ENCODE measurements at regions not wholly inside any gene's neighbourhood (a gene's known extent, or its start where the extent isn't known, plus 50 kb on each side); places are given as distances from the start of the nearest gene placed in this dataset.
A peak's percentile ranks its signal among the peaks of the same experiment; 100 is the strongest.

- POLR2A ChIA-PET (ENCODE audit: low non-redundant PET), result no interaction called here
- no peak for TF ChIP-seq CTCF (conservative IDR thresholded peaks at IDR 0.05; ENCODE audit: low read depth)
- H3K27ac ChIP-seq, result no peak overlapping the region
- no peak for DNase-seq (ENCODE audit: low spot score)
- CTCF ChIA-PET, result no interaction called here
Measured at GRCh38 chrX:134158821-134159512, 78.0 kb upstream of the CCDC160 start.

- DNase-seq (ENCODE audit: low spot score), result no peak
- ChIA-PET POLR2A (ENCODE audit: low non-redundant PET) (no interaction called here), CTCF (no interaction called here)
- TF ChIP-seq CTCF (conservative IDR thresholded peaks at IDR 0.05; ENCODE audit: low read depth), result no peak
- H3K27ac ChIP-seq, result no peak overlapping the region
Measured at GRCh38 chrX:134161162-134161561, 75.8 kb upstream of the CCDC160 start.

- ChIA-PET CTCF (no interaction called here), POLR2A (ENCODE audit: low non-redundant PET) (interaction anchor here (0.7 kb wide), 1 partner anchor 71 kb away, joined by 3 read pairs; no protein-coding TSS in a partner anchor)
Measured at GRCh38 chrX:134162032-134162431, 75.0 kb upstream of the CCDC160 start.

GRCh38 chrX:134163836-134164235, 73.1 kb upstream of the CCDC160 start:
- no peak for TF ChIP-seq CTCF (conservative IDR thresholded peaks at IDR 0.05; ENCODE audit: low read depth)
- CTCF ChIA-PET, result no interaction called here
- DNase-seq (ENCODE audit: low spot score), result no peak
- H3K27ac ChIP-seq, result no peak overlapping the region
- POLR2A ChIA-PET (ENCODE audit: low non-redundant PET), result no interaction called here

More at GRCh38 chrX:134162032-134162431, 75.0 kb upstream of the CCDC160 start:
- no peak overlapping the region for H3K27ac ChIP-seq
- DNase-seq (ENCODE audit: low spot score), result no peak
- TF ChIP-seq CTCF (conservative IDR thresholded peaks at IDR 0.05; ENCODE audit: low read depth), result no peak

- no peak for TF ChIP-seq CTCF (conservative IDR thresholded peaks at IDR 0.05; ENCODE audit: low read depth)
- ChIA-PET CTCF (interaction anchor here (0.6 to 0.9 kb wide), 2 partner anchors 10 to 19 kb away, joined by 3 to 4 read pairs; no protein-coding TSS in a partner anchor), POLR2A (ENCODE audit: low non-redundant PET) (no interaction called here)
- DNase-seq (ENCODE audit: low spot score), result no peak
- H3K27ac ChIP-seq, result no peak overlapping the region
Measured at GRCh38 chrX:134167591-134168203, 69.3 kb upstream of the CCDC160 start.

- H3K27ac ChIP-seq, result no peak overlapping the region
- peak; percentile 0 for DNase-seq (ENCODE audit: low spot score)
Measured at GRCh38 chrX:134171661-134172587, 65.1 kb upstream of the CCDC160 start.

More at GRCh38 chrX:134171661-134172587, 65.1 kb upstream of the CCDC160 start:
- no peak for TF ChIP-seq CTCF (conservative IDR thresholded peaks at IDR 0.05; ENCODE audit: low read depth)
- ChIA-PET POLR2A (ENCODE audit: low non-redundant PET) (no interaction called here), CTCF (no interaction called here)
